ENCODE measurements at regions not wholly inside any gene's neighbourhood (a gene's known extent, or its start where the extent isn't known, plus 50 kb on each side); places are given as distances from the start of the nearest gene placed in this dataset.

- TF ChIP-seq POLR2AphosphoS5 (IDR thresholded peaks at IDR 0.05; ENCODE audit: low read depth, low read length) (no peak), REST (IDR thresholded peaks at IDR 0.05; ENCODE audit: insufficient read depth in 1 of 2, low read depth in 2 of 2, low read length in 2 of 2) (no peak), SIN3A (IDR thresholded peaks at IDR 0.05; ENCODE audit: borderline replicate concordance, insufficient read depth, low read length) (no peak), FOXP2 (optimal IDR thresholded peaks at IDR 0.05; ENCODE audit: borderline replicate concordance, extremely low read depth, extremely low read length, insufficient read depth) (no peak), TAF1 (IDR thresholded peaks at IDR 0.05; ENCODE audit: borderline replicate concordance, insufficient read depth, low read length) (no peak)
These were observed 549.1 kb downstream of the INSC start for GRCh38 chr11:15663777-15664218.

GRCh38 chr11:15665368-15665871 lies 550.7 kb downstream of the INSC start:
- no peak for TF ChIP-seq SIN3A (IDR thresholded peaks at IDR 0.05; ENCODE audit: borderline replicate concordance, insufficient read depth, low read length)
- no peak for TF ChIP-seq REST (IDR thresholded peaks at IDR 0.05; ENCODE audit: insufficient read depth in 1 of 2, low read depth in 2 of 2, low read length in 2 of 2)
- no peak for TF ChIP-seq FOXP2 (optimal IDR thresholded peaks at IDR 0.05; ENCODE audit: borderline replicate concordance, extremely low read depth, extremely low read length, insufficient read depth)
- no peak for TF ChIP-seq TAF1 (IDR thresholded peaks at IDR 0.05; ENCODE audit: borderline replicate concordance, insufficient read depth, low read length)
- no peak for TF ChIP-seq POLR2AphosphoS5 (IDR thresholded peaks at IDR 0.05; ENCODE audit: low read depth, low read length)

GRCh38 chr11:15667127-15667725 lies 552.5 kb downstream of the INSC start:
- TF ChIP-seq SIN3A (IDR thresholded peaks at IDR 0.05; ENCODE audit: borderline replicate concordance, insufficient read depth, low read length), result no peak
- no peak for TF ChIP-seq FOXP2 (optimal IDR thresholded peaks at IDR 0.05; ENCODE audit: borderline replicate concordance, extremely low read depth, extremely low read length, insufficient read depth)
- TF ChIP-seq POLR2AphosphoS5 (IDR thresholded peaks at IDR 0.05; ENCODE audit: low read depth, low read length), result no peak
- no peak for TF ChIP-seq REST (IDR thresholded peaks at IDR 0.05; ENCODE audit: insufficient read depth in 1 of 2, low read depth in 2 of 2, low read length in 2 of 2)
- TF ChIP-seq TAF1 (IDR thresholded peaks at IDR 0.05; ENCODE audit: borderline replicate concordance, insufficient read depth, low read length), result no peak

GRCh38 chr11:15668718-15669117 lies 554.0 kb downstream of the INSC start:
- TF ChIP-seq TAF1 (IDR thresholded peaks at IDR 0.05; ENCODE audit: borderline replicate concordance, insufficient read depth, low read length) (no peak), POLR2AphosphoS5 (IDR thresholded peaks at IDR 0.05; ENCODE audit: low read depth, low read length) (no peak), FOXP2 (optimal IDR thresholded peaks at IDR 0.05; ENCODE audit: borderline replicate concordance, extremely low read depth, extremely low read length, insufficient read depth) (no peak), SIN3A (IDR thresholded peaks at IDR 0.05; ENCODE audit: borderline replicate concordance, insufficient read depth, low read length) (no peak), REST (IDR thresholded peaks at IDR 0.05; ENCODE audit: insufficient read depth in 1 of 2, low read depth in 2 of 2, low read length in 2 of 2) (no peak)
